Astrocyte (in vitro differentiated cells and primary cell): ENCODE measurements at regions not wholly inside any gene's neighbourhood (a gene's known extent, or its start where the extent isn't known, plus 50 kb on each side); places are given as distances from the start of the nearest gene placed in this dataset.

Experiments used
- DNase-seq: peaks from one replicate; pipeline ENCODE4 v3.0.0-alpha.2; 2010; ENCODE audit warnings: low read depth
- FAIRE-seq: peaks from 2 replicates; lab custom pipeline; 2011; peaks lifted over from hg19 to GRCh38; lab: Jason Lieb, UNC
- H2AFZ ChIP-seq: 2 replicates; pipeline ENCODE4 v1.6.0; 2012; ENCODE audit warnings: low read depth, low read length, inconsistent platforms
- H3K27ac ChIP-seq: 2 replicates; pipeline ENCODE4 v1.5.1; 2011; ENCODE audit warnings: low read depth, low read length, inconsistent platforms
- H3K27me3 ChIP-seq: 2 replicates; pipeline ENCODE4 v1.6.0; 2011; ENCODE audit warnings: low read length, inconsistent platforms; ENCODE audit not compliant: insufficient read depth
- H3K36me3 ChIP-seq: 2 replicates; pipeline ENCODE4 v1.5.1; 2011; ENCODE audit warnings: low read length, inconsistent platforms; ENCODE audit not compliant: insufficient read depth
- H3K4me1 ChIP-seq: 2 replicates; pipeline ENCODE4 v1.5.1; 2011; ENCODE audit warnings: low read length, inconsistent platforms; ENCODE audit not compliant: insufficient read depth
- H3K4me2 ChIP-seq: 2 replicates; pipeline ENCODE4 v1.6.0; 2012; ENCODE audit warnings: low read length, inconsistent platforms
- H3K4me3 ChIP-seq: 2 replicates; pipeline ENCODE4 v1.5.1; 2011; ENCODE audit warnings: low read depth, mild to moderate bottlenecking, low read length, inconsistent platforms; ENCODE audit not compliant: insufficient read depth
- H3K79me2 ChIP-seq: 2 replicates; pipeline ENCODE4 v1.6.0; 2012; ENCODE audit warnings: mild to moderate bottlenecking, low read length, inconsistent platforms; ENCODE audit not compliant: insufficient read depth
- H3K9ac ChIP-seq: 2 replicates; pipeline ENCODE4 v1.6.0; 2012; ENCODE audit warnings: mild to moderate bottlenecking, low read length, inconsistent platforms
- H3K9me3 ChIP-seq: 2 replicates; pipeline ENCODE4 v1.5.1; 2012; ENCODE audit warnings: low read depth, mild to moderate bottlenecking, low read length, inconsistent platforms; ENCODE audit not compliant: insufficient read depth
- H4K20me1 ChIP-seq: 2 replicates; pipeline ENCODE4 v1.6.0; 2012; ENCODE audit warnings: low read length, inconsistent platforms; ENCODE audit not compliant: insufficient read depth
- H3K27ac Mint-ChIP-seq: one replicate; pipeline ENCODE4 v1.8.0; 2021; ENCODE audit warnings: mild to moderate bottlenecking, mixed read lengths; ENCODE audit not compliant: unreplicated experiment
- H3K27me3 Mint-ChIP-seq: one replicate; pipeline ENCODE4 v1.8.0; 2021; ENCODE audit warnings: low read depth, mixed read lengths; ENCODE audit not compliant: unreplicated experiment
- H3K36me3 Mint-ChIP-seq: one replicate; pipeline ENCODE4 v1.8.0; 2021; ENCODE audit warnings: low read depth, mixed read lengths; ENCODE audit not compliant: unreplicated experiment
- H3K4me1 Mint-ChIP-seq: one replicate; pipeline ENCODE4 v1.8.0; 2021; ENCODE audit warnings: low read depth, mixed read lengths; ENCODE audit not compliant: unreplicated experiment
- H3K4me3 Mint-ChIP-seq: one replicate; pipeline ENCODE4 v1.8.0; 2021; ENCODE audit warnings: mild to moderate bottlenecking, moderate library complexity, mixed read lengths; ENCODE audit not compliant: unreplicated experiment
- H3K9me3 Mint-ChIP-seq: one replicate; pipeline ENCODE4 v1.8.0; 2021; ENCODE audit warnings: mild to moderate bottlenecking, mixed read lengths; ENCODE audit not compliant: unreplicated experiment
- EZH2 ChIP-seq: IDR thresholded peaks from 2 replicates; pipeline ENCODE4 v1.6.1; 2012; ENCODE audit warnings: mild to moderate bottlenecking, low read length, inconsistent platforms; ENCODE audit not compliant: insufficient read depth
- TF ChIP-seq, protein P1 (sequence below): IDR thresholded peaks from 2 replicates; pipeline ENCODE4 v1.5.1; 2011; ENCODE audit warnings: low read depth, mild to moderate bottlenecking, inconsistent platforms, low read length, moderate library complexity; ENCODE audit not compliant: insufficient read depth

GRCh38 chr10:131724169-131724545, 176.7 kb upstream of the PPP2R2D start:
- H3K9me3 Mint-ChIP-seq: peaks cover 6% of the 10 kb centered on the region
- Histone ChIP-seq H3K36me3 (no peaks in the 10 kb centered on the region), H3K9ac (no peak overlapping the region), H3K4me1 (no peaks in the 10 kb centered on the region), H3K4me3 (no peak overlapping the region), H3K27ac (no peak overlapping the region), H3K27me3 (no peaks in the 10 kb centered on the region), H3K4me2 (no peak overlapping the region), H3K9me3 (peaks cover 5% of the 10 kb centered on the region), H2AFZ (no peak overlapping the region), H4K20me1 (no peaks in the 10 kb centered on the region), H3K79me2 (no peaks in the 10 kb centered on the region)
- DNase-seq: no peak
- peaks cover 33% of the 10 kb centered on the region for H3K27me3 Mint-ChIP-seq
- peaks cover 5% of the 10 kb centered on the region for H3K4me1 Mint-ChIP-seq
- TF ChIP-seq, protein P1, sequence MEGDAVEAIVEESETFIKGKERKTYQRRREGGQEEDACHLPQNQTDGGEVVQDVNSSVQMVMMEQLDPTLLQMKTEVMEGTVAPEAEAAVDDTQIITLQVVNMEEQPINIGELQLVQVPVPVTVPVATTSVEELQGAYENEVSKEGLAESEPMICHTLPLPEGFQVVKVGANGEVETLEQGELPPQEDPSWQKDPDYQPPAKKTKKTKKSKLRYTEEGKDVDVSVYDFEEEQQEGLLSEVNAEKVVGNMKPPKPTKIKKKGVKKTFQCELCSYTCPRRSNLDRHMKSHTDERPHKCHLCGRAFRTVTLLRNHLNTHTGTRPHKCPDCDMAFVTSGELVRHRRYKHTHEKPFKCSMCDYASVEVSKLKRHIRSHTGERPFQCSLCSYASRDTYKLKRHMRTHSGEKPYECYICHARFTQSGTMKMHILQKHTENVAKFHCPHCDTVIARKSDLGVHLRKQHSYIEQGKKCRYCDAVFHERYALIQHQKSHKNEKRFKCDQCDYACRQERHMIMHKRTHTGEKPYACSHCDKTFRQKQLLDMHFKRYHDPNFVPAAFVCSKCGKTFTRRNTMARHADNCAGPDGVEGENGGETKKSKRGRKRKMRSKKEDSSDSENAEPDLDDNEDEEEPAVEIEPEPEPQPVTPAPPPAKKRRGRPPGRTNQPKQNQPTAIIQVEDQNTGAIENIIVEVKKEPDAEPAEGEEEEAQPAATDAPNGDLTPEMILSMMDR: no peak
- TF ChIP-seq EZH2: no peak
- H3K36me3 Mint-ChIP-seq: no peaks in the 10 kb centered on the region
- H3K4me3 Mint-ChIP-seq: no peak overlapping the region
- FAIRE-seq: no peak
- H3K27ac Mint-ChIP-seq: no peak overlapping the region

DNA sequence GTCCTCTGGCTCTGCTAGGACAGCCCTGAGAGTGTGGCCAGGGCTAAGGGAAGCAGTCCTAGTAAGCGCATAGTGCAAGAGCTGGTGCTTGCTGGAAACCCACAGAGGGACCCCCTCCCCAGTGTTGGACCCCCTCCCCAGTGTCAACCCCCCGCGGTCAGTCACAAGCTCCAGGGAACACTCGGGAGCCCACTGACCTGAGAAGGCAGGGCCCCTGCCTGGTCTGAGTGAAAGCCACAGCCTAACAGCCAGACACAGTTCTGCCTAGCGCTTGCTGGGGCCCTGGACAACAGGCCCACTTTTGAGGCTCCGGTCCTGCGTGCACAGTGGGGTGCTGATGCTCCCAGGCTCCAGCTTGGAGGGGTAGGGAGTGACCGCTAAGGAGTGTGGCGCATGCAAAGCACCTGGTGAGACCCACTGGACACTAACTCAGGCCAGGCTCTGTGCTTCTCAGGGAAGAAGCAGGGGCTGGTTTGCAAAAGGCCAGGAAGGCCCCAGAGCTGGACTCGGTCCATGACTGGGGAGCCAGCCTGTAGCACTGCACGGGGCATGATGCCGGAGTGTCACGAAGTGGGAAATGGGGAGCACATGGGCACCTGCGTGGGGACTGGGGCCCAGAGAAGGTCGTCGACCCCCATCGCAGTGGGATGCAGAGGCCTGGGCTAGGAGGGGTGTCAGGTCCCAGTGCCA, 175.8 kb upstream of the PPP2R2D start:
- H3K36me3 Mint-ChIP-seq: no peaks in the 10 kb centered on the region
- no peak overlapping the region for H3K27ac Mint-ChIP-seq
- no peaks in the 10 kb centered on the region for H4K20me1 ChIP-seq
- no peaks in the 10 kb centered on the region for H3K4me1 ChIP-seq
- no peak overlapping the region for H3K9ac ChIP-seq
- no peak for DNase-seq
- no peak overlapping the region for H3K4me3 Mint-ChIP-seq
- peaks cover 5% of the 10 kb centered on the region for H3K9me3 Mint-ChIP-seq
- H3K36me3 ChIP-seq: no peaks in the 10 kb centered on the region
- no peak for TF ChIP-seq EZH2
- TF ChIP-seq, protein P1: no peak
- peaks cover 33% of the 10 kb centered on the region for H3K27me3 Mint-ChIP-seq
- no peak overlapping the region for H3K27ac ChIP-seq
- H3K4me2 ChIP-seq: no peak overlapping the region
- H2AFZ ChIP-seq: no peak overlapping the region
- H3K27me3 ChIP-seq: no peaks in the 10 kb centered on the region
- H3K4me3 ChIP-seq: no peak overlapping the region
- H3K9me3 ChIP-seq: peaks cover 5% of the 10 kb centered on the region
- no peaks in the 10 kb centered on the region for H3K79me2 ChIP-seq
- FAIRE-seq: no peak
- peaks cover 7% of the 10 kb centered on the region for H3K4me1 Mint-ChIP-seq

GRCh38 chr10:131725581-131726069, 175.2 kb upstream of the PPP2R2D start:
- Histone ChIP-seq H3K27me3 (no peaks in the 10 kb centered on the region), H3K4me3 (no peak overlapping the region), H3K79me2 (no peaks in the 10 kb centered on the region), H3K9me3 (peaks cover 5% of the 10 kb centered on the region), H3K4me1 (no peaks in the 10 kb centered on the region), H4K20me1 (no peaks in the 10 kb centered on the region), H3K9ac (no peak overlapping the region), H3K27ac (no peak overlapping the region), H3K36me3 (no peaks in the 10 kb centered on the region), H2AFZ (no peak overlapping the region), H3K4me2 (no peak overlapping the region)
- Mint-ChIP-seq H3K27ac (no peak overlapping the region), H3K27me3 (peaks cover 33% of the 10 kb centered on the region), H3K9me3 (peaks cover 3% of the 10 kb centered on the region), H3K4me1 (peaks cover 7% of the 10 kb centered on the region), H3K4me3 (no peak overlapping the region), H3K36me3 (no peaks in the 10 kb centered on the region)
- no peak for TF ChIP-seq EZH2
- TF ChIP-seq, protein P1: no peak
- FAIRE-seq (no peak), DNase-seq (no peak)
